Vagina (tissue), 2 donors: ENCODE measurements at regions not wholly inside any gene's neighbourhood (a gene's known extent, or its start where the extent isn't known, plus 50 kb on each side); places are given as distances from the start of the nearest gene placed in this dataset.

ENCODE experiments used
- CTCF ChIP-seq, 3 experiments: fragments of 450-650 bp in 2 of 3; fragments of 200-600 bp in 1 of 3; sonication (generic) in 1 of 3; IDR thresholded peaks; one replicate each; pipeline ENCODE4 v1.5.1; 2017 to 2019; ENCODE audit warnings: antibody characterized with exemption in 3 of 3, mild to moderate bottlenecking in 2 of 3, moderate library complexity in 2 of 3
- POLR2A ChIP-seq, 2 donors: fragments of 450-650 bp; IDR thresholded peaks; one replicate each; pipeline ENCODE4 v1.6.1; 2017; ENCODE audit warnings: antibody characterized with exemption in 2 of 2, mild to moderate bottlenecking in 2 of 2, moderate library complexity in 2 of 2
- POLR2AphosphoS5 ChIP-seq, 2 donors: sonication (generic); formaldehyde crosslinking; IDR thresholded peaks; one replicate each; pipeline ENCODE4 v1.9.0; 2017; ENCODE audit warnings: antibody characterized with exemption in 2 of 2, mild to moderate bottlenecking in 2 of 2, low read depth in 1 of 2; ENCODE audit not compliant: insufficient read depth in 1 of 2

GRCh38 chr9:103225702-103226646 lies 230.8 kb downstream of the CYLC2 start:
- no peak for TF ChIP-seq CTCF (IDR thresholded peaks at IDR 0.05)
- no peak for TF ChIP-seq POLR2A (IDR thresholded peaks at IDR 0.05)
- TF ChIP-seq POLR2AphosphoS5 (IDR thresholded peaks at IDR 0.05; ENCODE audit: insufficient read depth in 1 of 2, low read depth in 1 of 2): no peak
